HEK293T (cell line): ENCODE measurements at regions not wholly inside any gene's neighbourhood (a gene's known extent, or its start where the extent isn't known, plus 50 kb on each side); places are given as distances from the start of the nearest gene placed in this dataset.

Experiments used
- BHLHE40 ChIP-seq: fragments of 450-650 bp; IDR thresholded peaks from 2 replicates; pipeline ENCODE4 v1.6.1; 2016; ENCODE audit warnings: mild to moderate bottlenecking, moderate library complexity, borderline replicate concordance
- ELF4 ChIP-seq: fragments of 450-650 bp; IDR thresholded peaks from 2 replicates; pipeline ENCODE4 v1.6.1; 2017; ENCODE audit warnings: antibody characterized with exemption
- FOXM1 ChIP-seq: fragments of 450-650 bp; IDR thresholded peaks from 2 replicates; pipeline ENCODE4 v1.6.1; 2017; ENCODE audit warnings: mild to moderate bottlenecking, borderline replicate concordance
- L3MBTL2 ChIP-seq: fragments of 450-650 bp; conservative IDR thresholded peaks from 2 replicates; pipeline ENCODE4 v1.6.1; 2016; ENCODE audit warnings: mild to moderate bottlenecking
- SP1 ChIP-seq: fragments of 450-650 bp; IDR thresholded peaks from 2 replicates; pipeline ENCODE4 v1.6.1; 2017
- SUZ12 ChIP-seq: fragments of 450-650 bp; IDR thresholded peaks from 2 replicates; pipeline ENCODE4 v1.6.1; 2016; ENCODE audit warnings: mild to moderate bottlenecking
- ZNF384 ChIP-seq: fragments of 450-650 bp; IDR thresholded peaks from 2 replicates; pipeline ENCODE4 v1.6.1; 2016

DNA sequence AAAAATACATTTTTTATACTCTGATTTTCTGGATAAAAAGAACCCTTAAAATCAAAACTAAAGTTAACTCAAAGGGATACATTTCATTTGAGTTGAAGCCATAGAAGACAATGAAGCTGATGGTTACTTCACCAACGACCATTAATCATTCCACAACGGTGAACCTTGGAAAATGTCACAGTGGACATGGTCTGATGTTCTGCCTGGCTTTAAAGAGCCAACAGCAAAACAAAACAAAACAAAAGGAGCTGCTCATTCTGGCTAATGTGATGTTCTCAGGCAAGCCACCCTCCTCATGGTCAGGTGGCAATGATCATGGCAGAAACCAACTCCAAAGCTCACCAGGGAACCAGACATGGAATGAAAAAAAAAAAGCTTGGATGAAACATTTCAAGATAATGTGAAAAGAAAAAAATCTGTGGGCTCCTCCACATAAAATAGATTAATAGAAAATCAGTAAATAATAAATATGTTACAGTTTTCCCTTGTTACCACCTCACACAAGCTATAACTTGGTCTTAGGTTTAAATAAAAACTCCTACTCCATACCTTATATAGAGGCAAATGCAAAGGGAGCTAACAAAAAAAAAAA, 90.1 kb upstream of the SERTAD2 start:
- no peak for TF ChIP-seq L3MBTL2
- no peak for TF ChIP-seq SP1
- TF ChIP-seq SUZ12, result no peak
- TF ChIP-seq BHLHE40, result no peak
- no peak for TF ChIP-seq FOXM1
- TF ChIP-seq ELF4, result no peak
- no peak for TF ChIP-seq ZNF384
